Nephron progenitor cell (in vitro differentiated cells): ENCODE measurements at regions not wholly inside any gene's neighbourhood (a gene's known extent, or its start where the extent isn't known, plus 50 kb on each side); places are given as distances from the start of the nearest gene placed in this dataset.
"Not testable (repeated sequence)": the region's sequence is repeated elsewhere in the genome, so short reads cannot be mapped to it uniquely, and the experiment has no call there.

Experiments
- DNase-seq: peaks from one replicate; pipeline ENCODE4 v3.0.0; 2021
- H3K27ac Mint-ChIP-seq: 2 replicates; pipeline ENCODE4 v1.8.0; 2021; ENCODE audit warnings: mild to moderate bottlenecking, moderate library complexity, mixed read lengths
- H3K27me3 Mint-ChIP-seq: 2 replicates; pipeline ENCODE4 v1.8.0; 2021; ENCODE audit warnings: mild to moderate bottlenecking, low read depth, mixed read lengths; ENCODE audit not compliant: poor library complexity
- H3K36me3 Mint-ChIP-seq: 2 replicates; pipeline ENCODE4 v1.8.0; 2021; ENCODE audit warnings: low read depth, mixed read lengths
- H3K4me1 Mint-ChIP-seq: 2 replicates; pipeline ENCODE4 v1.8.0; 2021; ENCODE audit warnings: mixed read lengths
- H3K4me3 Mint-ChIP-seq: 2 replicates; pipeline ENCODE4 v1.8.0; 2021; ENCODE audit warnings: mild to moderate bottlenecking, moderate library complexity, mixed read lengths
- H3K9me3 Mint-ChIP-seq: 2 replicates; pipeline ENCODE4 v1.8.0; 2021; ENCODE audit warnings: mild to moderate bottlenecking, moderate library complexity, mixed read lengths
- TF ChIP-seq, protein P1 (sequence below): fragments of 200-600 bp; sonication (generic); IDR thresholded peaks from 2 replicates; pipeline ENCODE4 v1.5.0; 2021; ENCODE audit warnings: antibody characterized with exemption

DNA sequence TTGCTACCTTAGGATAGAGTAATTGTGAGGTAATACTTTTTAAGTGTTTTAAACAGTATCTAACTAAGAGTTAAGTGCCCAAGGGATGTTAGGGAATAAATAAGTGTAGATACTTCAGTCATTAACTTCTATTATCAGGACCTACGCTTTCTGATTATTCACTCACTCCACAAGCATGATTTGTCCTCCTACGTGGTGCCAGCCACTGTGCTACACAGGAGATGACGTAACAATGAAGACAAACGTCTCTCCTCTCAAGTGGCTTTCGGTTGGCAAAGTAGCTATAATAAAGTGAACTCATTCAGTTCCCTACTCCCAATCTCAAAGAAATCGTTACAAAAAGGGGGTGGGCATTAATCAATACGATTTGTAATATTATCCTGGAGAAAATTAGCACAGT lies 100.9 kb upstream of the SETBP1 start:
- no peak for DNase-seq
- TF ChIP-seq, protein P1, sequence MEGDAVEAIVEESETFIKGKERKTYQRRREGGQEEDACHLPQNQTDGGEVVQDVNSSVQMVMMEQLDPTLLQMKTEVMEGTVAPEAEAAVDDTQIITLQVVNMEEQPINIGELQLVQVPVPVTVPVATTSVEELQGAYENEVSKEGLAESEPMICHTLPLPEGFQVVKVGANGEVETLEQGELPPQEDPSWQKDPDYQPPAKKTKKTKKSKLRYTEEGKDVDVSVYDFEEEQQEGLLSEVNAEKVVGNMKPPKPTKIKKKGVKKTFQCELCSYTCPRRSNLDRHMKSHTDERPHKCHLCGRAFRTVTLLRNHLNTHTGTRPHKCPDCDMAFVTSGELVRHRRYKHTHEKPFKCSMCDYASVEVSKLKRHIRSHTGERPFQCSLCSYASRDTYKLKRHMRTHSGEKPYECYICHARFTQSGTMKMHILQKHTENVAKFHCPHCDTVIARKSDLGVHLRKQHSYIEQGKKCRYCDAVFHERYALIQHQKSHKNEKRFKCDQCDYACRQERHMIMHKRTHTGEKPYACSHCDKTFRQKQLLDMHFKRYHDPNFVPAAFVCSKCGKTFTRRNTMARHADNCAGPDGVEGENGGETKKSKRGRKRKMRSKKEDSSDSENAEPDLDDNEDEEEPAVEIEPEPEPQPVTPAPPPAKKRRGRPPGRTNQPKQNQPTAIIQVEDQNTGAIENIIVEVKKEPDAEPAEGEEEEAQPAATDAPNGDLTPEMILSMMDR, result no peak
- Mint-ChIP-seq H3K4me3 (no peak overlapping the region), H3K4me1 (no peaks in the 10 kb centered on the region), H3K36me3 (no peaks in the 10 kb centered on the region), H3K9me3 (no peaks in the 10 kb centered on the region), H3K27me3 (no peaks in the 10 kb centered on the region), H3K27ac (no peak overlapping the region)

GRCh38 chr18:44580159-44580558 lies 100.5 kb upstream of the SETBP1 start:
- no peak for DNase-seq
- Mint-ChIP-seq H3K4me3 (no peak overlapping the region), H3K27ac (no peak overlapping the region), H3K4me1 (no peaks in the 10 kb centered on the region), H3K9me3 (no peaks in the 10 kb centered on the region), H3K27me3 (no peaks in the 10 kb centered on the region), H3K36me3 (no peaks in the 10 kb centered on the region)
- TF ChIP-seq, protein P1, result no peak

DNA sequence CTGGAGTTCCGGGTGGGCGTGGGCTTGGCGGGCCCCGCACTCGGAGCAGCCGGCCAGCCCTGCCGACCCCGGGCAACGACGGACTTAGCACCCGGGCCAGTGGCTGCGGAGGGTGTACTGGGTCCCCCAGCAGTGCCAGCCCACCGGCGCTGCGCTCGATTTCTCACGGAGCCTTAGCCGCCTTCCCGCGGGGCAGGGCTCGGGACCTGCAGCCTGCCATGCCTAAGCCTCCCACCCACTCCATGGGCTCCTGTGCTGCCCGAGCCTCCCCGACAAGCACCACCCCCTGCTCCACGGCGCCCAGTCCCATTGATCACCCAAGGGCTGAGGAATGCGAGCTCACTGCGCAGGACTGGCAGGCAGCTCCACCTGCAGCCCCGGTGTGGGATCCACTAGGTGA lies 99.9 kb upstream of the SETBP1 start:
- not testable (repeated sequence) for H3K9me3 Mint-ChIP-seq, H3K4me1 Mint-ChIP-seq, H3K36me3 Mint-ChIP-seq, H3K27ac Mint-ChIP-seq, DNase-seq, H3K27me3 Mint-ChIP-seq, H3K4me3 Mint-ChIP-seq

- Mint-ChIP-seq H3K4me1 (no peaks in the 10 kb centered on the region), H3K36me3 (no peaks in the 10 kb centered on the region), H3K9me3 (no peaks in the 10 kb centered on the region), H3K27ac (no peak overlapping the region), H3K27me3 (no peaks in the 10 kb centered on the region), H3K4me3 (no peak overlapping the region)
- DNase-seq, result no peak
- TF ChIP-seq, protein P1, result no peak
Measured at GRCh38 chr18:44582456-44582855, 98.2 kb upstream of the SETBP1 start.

GRCh38 chr18:44584900-44585299 lies 95.8 kb upstream of the SETBP1 start:
- no peaks in the 10 kb centered on the region for H3K4me1 Mint-ChIP-seq
- no peaks in the 10 kb centered on the region for H3K27me3 Mint-ChIP-seq
- H3K9me3 Mint-ChIP-seq, result no peaks in the 10 kb centered on the region
- TF ChIP-seq, protein P1, result no peak
- H3K27ac Mint-ChIP-seq, result no peak overlapping the region
- no peak overlapping the region for H3K4me3 Mint-ChIP-seq
- H3K36me3 Mint-ChIP-seq, result no peaks in the 10 kb centered on the region
- no peak for DNase-seq

DNA sequence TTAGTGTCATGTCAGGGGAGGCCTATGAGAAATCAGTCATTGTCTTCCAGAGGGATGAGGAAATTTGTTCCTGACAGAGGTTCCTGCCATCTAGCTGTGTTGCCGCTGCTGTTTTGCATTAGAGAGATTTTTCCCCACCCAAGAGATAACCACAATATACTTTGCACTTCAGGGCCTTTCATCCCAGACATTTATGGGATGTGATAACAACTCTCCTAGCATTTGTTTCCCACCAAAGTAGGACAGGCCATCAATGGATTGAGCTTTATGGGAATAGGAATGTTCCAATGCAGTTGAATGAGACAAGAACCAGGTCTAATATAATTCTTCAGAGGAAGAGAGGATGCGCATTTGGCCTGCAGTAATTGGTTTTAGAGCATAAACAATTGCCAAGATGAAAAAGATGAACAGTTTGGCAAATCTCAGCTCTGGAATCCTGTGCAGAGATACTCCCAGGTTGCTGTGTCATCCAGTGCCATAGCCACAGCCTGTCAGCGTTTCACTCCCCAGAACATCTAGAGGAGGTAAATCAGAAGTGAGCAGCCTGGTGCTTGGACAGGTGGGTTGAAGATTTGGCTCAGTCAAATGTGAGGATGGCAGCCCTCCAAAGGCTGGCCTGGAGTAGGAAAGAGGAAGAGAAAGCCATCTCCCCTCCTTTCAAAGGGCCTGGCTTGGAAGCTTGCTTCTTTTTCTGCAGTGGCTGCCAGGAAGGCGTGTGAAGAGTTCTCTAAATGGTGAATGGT lies 93.7 kb upstream of the SETBP1 start:
- DNase-seq, result no peak
- TF ChIP-seq, protein P1, result no peak
- Mint-ChIP-seq H3K36me3 (no peaks in the 10 kb centered on the region), H3K27me3 (no peaks in the 10 kb centered on the region), H3K9me3 (no peaks in the 10 kb centered on the region), H3K27ac (no peak overlapping the region), H3K4me1 (no peaks in the 10 kb centered on the region), H3K4me3 (no peak overlapping the region)
